ENCODE measurements at regions not wholly inside any gene's neighbourhood (a gene's known extent, or its start where the extent isn't known, plus 50 kb on each side); places are given as distances from the start of the nearest gene placed in this dataset.

- no peak overlapping the region for H3K4me3 ChIP-seq
- no peaks in the 10 kb centered on the region for H3K27me3 ChIP-seq
- no peaks in the 10 kb centered on the region for H3K9me3 ChIP-seq
- no peak for DNase-seq
- no peaks in the 10 kb centered on the region for H3K36me3 ChIP-seq
Observed at GRCh38 chr4:95981591-95981990, 141.7 kb downstream of the PDHA2 start.

- no peak for DNase-seq
- Histone ChIP-seq H3K9me3 (no peaks in the 10 kb centered on the region), H3K36me3 (no peaks in the 10 kb centered on the region), H3K4me3 (no peak overlapping the region), H3K27me3 (no peaks in the 10 kb centered on the region)
Observed at GRCh38 chr4:95982516-95982915, 142.6 kb downstream of the PDHA2 start.

GRCh38 chr4:95984081-95984480 is 144.2 kb downstream of the PDHA2 start:
- H3K27me3 ChIP-seq, result no peaks in the 10 kb centered on the region
- no peak overlapping the region for H3K4me3 ChIP-seq
- no peaks in the 10 kb centered on the region for H3K9me3 ChIP-seq
- DNase-seq, result no peak
- no peaks in the 10 kb centered on the region for H3K36me3 ChIP-seq

GRCh38 chr4:95985051-95985450 is 145.2 kb downstream of the PDHA2 start:
- Histone ChIP-seq H3K27me3 (no peaks in the 10 kb centered on the region), H3K9me3 (no peaks in the 10 kb centered on the region)

GRCh38 chr4:95985791-95986550 is 146.1 kb downstream of the PDHA2 start:
- Histone ChIP-seq H3K27me3 (no peaks in the 10 kb centered on the region), H3K9me3 (no peaks in the 10 kb centered on the region), H3K36me3 (no peaks in the 10 kb centered on the region), H3K4me3 (no peak overlapping the region)
- DNase-seq, result no peak

More at GRCh38 chr4:95985051-95985450, 145.2 kb downstream of the PDHA2 start:
- Histone ChIP-seq H3K36me3 (no peaks in the 10 kb centered on the region), H3K4me3 (no peak overlapping the region)
- DNase-seq, result no peak

GRCh38 chr4:95987851-95988250 is 148.0 kb downstream of the PDHA2 start:
- Histone ChIP-seq H3K4me3 (no peak overlapping the region), H3K27me3 (no peaks in the 10 kb centered on the region), H3K9me3 (no peaks in the 10 kb centered on the region), H3K36me3 (no peaks in the 10 kb centered on the region)
- no peak for DNase-seq

GRCh38 chr4:95998311-95998710 is 158.4 kb downstream of the PDHA2 start:
- H3K4me3 ChIP-seq, result no peak overlapping the region
- H3K27me3 ChIP-seq, result no peaks in the 10 kb centered on the region
- no peaks in the 10 kb centered on the region for H3K9me3 ChIP-seq
- no peaks in the 10 kb centered on the region for H3K36me3 ChIP-seq
- no peak for DNase-seq

- DNase-seq, result no peak
- no peaks in the 10 kb centered on the region for H3K36me3 ChIP-seq
- H3K27me3 ChIP-seq, result no peaks in the 10 kb centered on the region
- no peak overlapping the region for H3K4me3 ChIP-seq
- no peaks in the 10 kb centered on the region for H3K9me3 ChIP-seq
Observed at GRCh38 chr4:96003951-96004740, 164.3 kb downstream of the PDHA2 start.

- Histone ChIP-seq H3K9me3 (no peaks in the 10 kb centered on the region), H3K27me3 (no peaks in the 10 kb centered on the region), H3K4me3 (no peak overlapping the region), H3K36me3 (no peaks in the 10 kb centered on the region)
- DNase-seq, result no peak
Observed at GRCh38 chr4:96009427-96010119, 169.7 kb downstream of the PDHA2 start.

- Histone ChIP-seq H3K9me3 (no peaks in the 10 kb centered on the region), H3K27me3 (no peaks in the 10 kb centered on the region)
- no peak for DNase-seq
Observed at GRCh38 chr4:96012687-96013086, 172.8 kb downstream of the PDHA2 start.

GRCh38 chr4:96016634-96017299 is 176.9 kb downstream of the PDHA2 start:
- H3K27me3 ChIP-seq, result no peaks in the 10 kb centered on the region
- no peak overlapping the region for H3K4me3 ChIP-seq
- no peaks in the 10 kb centered on the region for H3K9me3 ChIP-seq
- no peak for DNase-seq
- H3K36me3 ChIP-seq, result no peaks in the 10 kb centered on the region

More at GRCh38 chr4:96012687-96013086, 172.8 kb downstream of the PDHA2 start:
- Histone ChIP-seq H3K4me3 (no peak overlapping the region), H3K36me3 (no peaks in the 10 kb centered on the region)

- Histone ChIP-seq H3K36me3 (no peaks in the 10 kb centered on the region), H3K27me3 (no peaks in the 10 kb centered on the region), H3K4me3 (no peak overlapping the region), H3K9me3 (no peaks in the 10 kb centered on the region)
- DNase-seq, result no peak
Observed at GRCh38 chr4:96025011-96025410, 185.1 kb downstream of the PDHA2 start.

GRCh38 chr4:96035727-96036126 is 195.8 kb downstream of the PDHA2 start:
- DNase-seq, result no peak
- Histone ChIP-seq H3K27me3 (no peaks in the 10 kb centered on the region), H3K36me3 (no peaks in the 10 kb centered on the region), H3K9me3 (no peaks in the 10 kb centered on the region), H3K4me3 (no peak overlapping the region)

- H3K9me3 ChIP-seq, result no peaks in the 10 kb centered on the region
- no peaks in the 10 kb centered on the region for H3K27me3 ChIP-seq
- H3K4me3 ChIP-seq, result no peak overlapping the region
- no peaks in the 10 kb centered on the region for H3K36me3 ChIP-seq
- no peak for DNase-seq
Observed at GRCh38 chr4:96036781-96037180, 196.9 kb downstream of the PDHA2 start.

GRCh38 chr4:96037705-96038104 is 197.8 kb downstream of the PDHA2 start:
- no peaks in the 10 kb centered on the region for H3K9me3 ChIP-seq
- no peak overlapping the region for H3K4me3 ChIP-seq
- H3K36me3 ChIP-seq, result no peaks in the 10 kb centered on the region
- no peak for DNase-seq
- H3K27me3 ChIP-seq, result no peaks in the 10 kb centered on the region

- H3K36me3 ChIP-seq, result no peaks in the 10 kb centered on the region
- no peak overlapping the region for H3K4me3 ChIP-seq
- no peak for DNase-seq
- H3K9me3 ChIP-seq, result no peaks in the 10 kb centered on the region
- no peaks in the 10 kb centered on the region for H3K27me3 ChIP-seq
Observed at GRCh38 chr4:96039217-96039616, 199.3 kb downstream of the PDHA2 start.
